GM21619 (cell line): ENCODE measurements at regions not wholly inside any gene's neighbourhood (a gene's known extent, or its start where the extent isn't known, plus 50 kb on each side); places are given as distances from the start of the nearest gene placed in this dataset.

Experiments used
- ATAC-seq: cut with Tn5 transposase; IDR thresholded peaks from one replicate; pipeline ENCODE4 v1.9.1; 2021; ENCODE audit not compliant: unreplicated experiment

GRCh38 chr18:34637094-34637801, 72.8 kb upstream of the DTNA start:
- no peak for ATAC-seq

GRCh38 chr18:34639687-34640086, 70.4 kb upstream of the DTNA start:
- ATAC-seq, result no peak

GRCh38 chr18:34640276-34640675, 69.8 kb upstream of the DTNA start:
- ATAC-seq, result no peak

GRCh38 chr18:34643989-34644388, 66.1 kb upstream of the DTNA start:
- ATAC-seq, result no peak

GRCh38 chr18:34647251-34647650, 62.8 kb upstream of the DTNA start:
- ATAC-seq, result peak; percentile 78

GRCh38 chr18:34648269-34648985, 61.7 kb upstream of the DTNA start:
- no peak for ATAC-seq

- ATAC-seq, result no peak
Measured at GRCh38 chr18:34649080-34649479, 61.0 kb upstream of the DTNA start.

- no peak for ATAC-seq
Measured at GRCh38 chr18:34650121-34650545, 60.0 kb upstream of the DTNA start.

- no peak for ATAC-seq
Measured at GRCh38 chr18:34651586-34652369, 58.3 kb upstream of the DTNA start.

- ATAC-seq, result no peak
Measured at GRCh38 chr18:34655131-34655530, 55.0 kb upstream of the DTNA start.

GRCh38 chr18:34657860-34658500, 52.1 kb upstream of the DTNA start:
- no peak for ATAC-seq

- ATAC-seq, result no peak
Measured at GRCh38 chr18:34659579-34660517, 50.2 kb upstream of the DTNA start.
